ENCODE measurements at regions not wholly inside any gene's neighbourhood (a gene's known extent, or its start where the extent isn't known, plus 50 kb on each side); places are given as distances from the start of the nearest gene placed in this dataset.

DNA sequence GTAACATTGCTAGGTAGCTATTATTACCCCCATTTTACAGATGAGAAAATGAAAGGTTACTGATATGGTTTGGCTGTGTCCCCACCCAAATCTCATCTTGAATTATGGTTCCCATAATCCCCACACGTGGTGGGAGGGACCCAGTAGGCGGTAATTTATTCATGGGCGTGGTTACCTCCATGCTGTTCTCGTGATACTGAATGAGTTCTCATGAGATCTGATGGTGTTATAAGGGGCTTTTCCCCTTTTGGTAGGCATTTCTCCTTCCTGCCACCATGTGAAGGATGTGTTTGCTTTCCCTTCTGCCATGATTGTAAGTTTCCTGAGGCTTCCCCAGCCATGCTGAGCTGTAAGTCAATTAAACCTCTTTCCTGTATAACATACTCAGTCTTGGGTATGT lies 252.1 kb downstream of the OPA1 start:
- TF ChIP-seq, protein P1, sequence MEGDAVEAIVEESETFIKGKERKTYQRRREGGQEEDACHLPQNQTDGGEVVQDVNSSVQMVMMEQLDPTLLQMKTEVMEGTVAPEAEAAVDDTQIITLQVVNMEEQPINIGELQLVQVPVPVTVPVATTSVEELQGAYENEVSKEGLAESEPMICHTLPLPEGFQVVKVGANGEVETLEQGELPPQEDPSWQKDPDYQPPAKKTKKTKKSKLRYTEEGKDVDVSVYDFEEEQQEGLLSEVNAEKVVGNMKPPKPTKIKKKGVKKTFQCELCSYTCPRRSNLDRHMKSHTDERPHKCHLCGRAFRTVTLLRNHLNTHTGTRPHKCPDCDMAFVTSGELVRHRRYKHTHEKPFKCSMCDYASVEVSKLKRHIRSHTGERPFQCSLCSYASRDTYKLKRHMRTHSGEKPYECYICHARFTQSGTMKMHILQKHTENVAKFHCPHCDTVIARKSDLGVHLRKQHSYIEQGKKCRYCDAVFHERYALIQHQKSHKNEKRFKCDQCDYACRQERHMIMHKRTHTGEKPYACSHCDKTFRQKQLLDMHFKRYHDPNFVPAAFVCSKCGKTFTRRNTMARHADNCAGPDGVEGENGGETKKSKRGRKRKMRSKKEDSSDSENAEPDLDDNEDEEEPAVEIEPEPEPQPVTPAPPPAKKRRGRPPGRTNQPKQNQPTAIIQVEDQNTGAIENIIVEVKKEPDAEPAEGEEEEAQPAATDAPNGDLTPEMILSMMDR (IDR thresholded peaks at IDR 0.05; ENCODE audit: poor library complexity, severe bottlenecking): no peak
- no peak for TF ChIP-seq EP300 (conservative IDR thresholded peaks at IDR 0.05; ENCODE audit: poor library complexity, severe bottlenecking)
- no peak for TF ChIP-seq RAD21 (conservative IDR thresholded peaks at IDR 0.05)
- TF ChIP-seq, protein P2, sequence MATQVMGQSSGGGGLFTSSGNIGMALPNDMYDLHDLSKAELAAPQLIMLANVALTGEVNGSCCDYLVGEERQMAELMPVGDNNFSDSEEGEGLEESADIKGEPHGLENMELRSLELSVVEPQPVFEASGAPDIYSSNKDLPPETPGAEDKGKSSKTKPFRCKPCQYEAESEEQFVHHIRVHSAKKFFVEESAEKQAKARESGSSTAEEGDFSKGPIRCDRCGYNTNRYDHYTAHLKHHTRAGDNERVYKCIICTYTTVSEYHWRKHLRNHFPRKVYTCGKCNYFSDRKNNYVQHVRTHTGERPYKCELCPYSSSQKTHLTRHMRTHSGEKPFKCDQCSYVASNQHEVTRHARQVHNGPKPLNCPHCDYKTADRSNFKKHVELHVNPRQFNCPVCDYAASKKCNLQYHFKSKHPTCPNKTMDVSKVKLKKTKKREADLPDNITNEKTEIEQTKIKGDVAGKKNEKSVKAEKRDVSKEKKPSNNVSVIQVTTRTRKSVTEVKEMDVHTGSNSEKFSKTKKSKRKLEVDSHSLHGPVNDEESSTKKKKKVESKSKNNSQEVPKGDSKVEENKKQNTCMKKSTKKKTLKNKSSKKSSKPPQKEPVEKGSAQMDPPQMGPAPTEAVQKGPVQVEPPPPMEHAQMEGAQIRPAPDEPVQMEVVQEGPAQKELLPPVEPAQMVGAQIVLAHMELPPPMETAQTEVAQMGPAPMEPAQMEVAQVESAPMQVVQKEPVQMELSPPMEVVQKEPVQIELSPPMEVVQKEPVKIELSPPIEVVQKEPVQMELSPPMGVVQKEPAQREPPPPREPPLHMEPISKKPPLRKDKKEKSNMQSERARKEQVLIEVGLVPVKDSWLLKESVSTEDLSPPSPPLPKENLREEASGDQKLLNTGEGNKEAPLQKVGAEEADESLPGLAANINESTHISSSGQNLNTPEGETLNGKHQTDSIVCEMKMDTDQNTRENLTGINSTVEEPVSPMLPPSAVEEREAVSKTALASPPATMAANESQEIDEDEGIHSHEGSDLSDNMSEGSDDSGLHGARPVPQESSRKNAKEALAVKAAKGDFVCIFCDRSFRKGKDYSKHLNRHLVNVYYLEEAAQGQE (IDR thresholded peaks at IDR 0.05; ENCODE audit: borderline replicate concordance): no peak
- TF ChIP-seq TAF1 (IDR thresholded peaks at IDR 0.05; ENCODE audit: low read depth): no peak
- no peak for TF ChIP-seq EZH2 (IDR thresholded peaks at IDR 0.05; ENCODE audit: borderline replicate concordance, insufficient read depth, low read length, poor library complexity, severe bottlenecking)
- TF ChIP-seq POLR2AphosphoS5 (IDR thresholded peaks at IDR 0.05): no peak
- TF ChIP-seq MXI1 (conservative IDR thresholded peaks at IDR 0.05; ENCODE audit: poor library complexity, severe bottlenecking): no peak

All from neural cell (in vitro differentiated cells).